Epithelial cell of proximal tubule (primary cell): ENCODE measurements at regions not wholly inside any gene's neighbourhood (a gene's known extent, or its start where the extent isn't known, plus 50 kb on each side); places are given as distances from the start of the nearest gene placed in this dataset.

ENCODE experiments used
- DNase-seq: peaks from one replicate; pipeline ENCODE4 v3.0.0-alpha.2; 2011; ENCODE audit warnings: low read depth
- H3K4me3 ChIP-seq: 2 replicates; pipeline ENCODE4 v1.5.1; 2011; ENCODE audit warnings: low read depth, mild to moderate bottlenecking, low read length
- CTCF ChIP-seq: conservative IDR thresholded peaks from 2 replicates; pipeline ENCODE4 v1.5.1; 2012; ENCODE audit warnings: low read depth, mild to moderate bottlenecking, low read length

DNA sequence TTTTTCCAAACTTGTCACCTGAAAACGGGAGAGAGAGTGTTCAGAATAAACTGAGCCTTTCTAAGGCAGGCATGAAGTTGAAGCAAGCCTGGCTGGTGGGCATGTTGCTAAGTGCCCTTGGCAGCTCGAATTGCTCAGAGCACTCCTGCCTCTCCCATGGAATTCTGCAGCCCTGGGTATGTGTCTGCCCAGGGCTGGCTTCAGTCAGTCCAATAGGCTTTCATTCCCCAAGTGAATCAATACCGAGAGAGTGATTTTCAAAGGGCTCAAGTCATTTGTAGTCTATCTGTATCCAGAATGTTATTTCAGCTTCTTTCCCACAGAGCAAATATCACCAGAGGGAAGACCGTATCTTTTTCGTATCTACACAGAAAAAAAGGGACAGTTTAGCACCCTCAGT is 415.5 kb upstream of the COBL start:
- TF ChIP-seq CTCF = no peak
- no peak for DNase-seq
- no peak overlapping the region for H3K4me3 ChIP-seq

DNA sequence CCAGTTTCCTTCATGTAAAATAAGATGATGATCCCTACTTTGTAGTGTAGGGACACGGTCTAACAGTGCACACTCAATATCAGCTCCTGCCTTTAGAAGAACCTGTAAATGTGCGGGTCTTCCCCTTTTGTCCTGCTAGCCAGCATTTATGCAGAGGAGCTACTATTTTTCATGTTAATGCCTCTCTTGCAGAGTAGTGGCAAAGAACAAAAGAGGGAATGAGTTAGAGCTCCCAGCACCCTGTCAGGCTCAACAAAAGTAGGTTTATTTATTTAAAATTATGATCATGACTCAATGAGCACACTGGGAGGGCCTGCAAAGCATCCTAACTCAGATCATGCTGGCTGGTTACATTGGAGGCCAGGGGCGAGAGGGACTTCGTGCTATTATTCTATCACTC is 414.5 kb upstream of the COBL start:
- H3K4me3 ChIP-seq = no peak overlapping the region
- no peak for TF ChIP-seq CTCF
- no peak for DNase-seq

DNA sequence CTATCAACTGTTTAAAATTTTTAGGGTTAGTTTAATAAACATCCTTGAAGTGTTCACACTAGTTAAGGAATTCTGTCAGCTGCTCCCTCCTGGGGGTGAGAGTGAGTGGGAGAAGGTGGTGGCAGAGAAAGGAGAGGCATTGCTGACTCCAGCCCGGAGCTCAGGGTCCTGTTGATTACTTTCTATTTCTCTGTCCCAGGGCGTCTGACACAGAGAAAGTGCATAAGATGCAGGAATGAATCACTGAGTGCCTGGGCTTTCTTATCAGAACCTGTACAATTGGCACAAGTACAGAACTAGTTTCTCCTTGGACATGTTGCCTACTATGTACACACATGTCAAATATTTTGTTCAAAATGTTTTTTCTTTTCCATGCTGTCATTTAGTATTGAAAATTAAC is 410.8 kb upstream of the COBL start:
- no peak overlapping the region for H3K4me3 ChIP-seq
- no peak for DNase-seq
- no peak for TF ChIP-seq CTCF

- H3K4me3 ChIP-seq = no peak overlapping the region
- DNase-seq = no peak
These were observed 390.2 kb upstream of the COBL start for GRCh38 chr7:51706851-51707250.

GRCh38 chr7:51705701-51706100 is 389.1 kb upstream of the COBL start:
- H3K4me3 ChIP-seq = no peak overlapping the region
- DNase-seq = no peak
- no peak for TF ChIP-seq CTCF

More at GRCh38 chr7:51706851-51707250, 390.2 kb upstream of the COBL start:
- TF ChIP-seq CTCF = no peak

GRCh38 chr7:51702673-51703072 is 386.1 kb upstream of the COBL start:
- H3K4me3 ChIP-seq = no peak overlapping the region
- no peak for TF ChIP-seq CTCF
- no peak for DNase-seq

DNA sequence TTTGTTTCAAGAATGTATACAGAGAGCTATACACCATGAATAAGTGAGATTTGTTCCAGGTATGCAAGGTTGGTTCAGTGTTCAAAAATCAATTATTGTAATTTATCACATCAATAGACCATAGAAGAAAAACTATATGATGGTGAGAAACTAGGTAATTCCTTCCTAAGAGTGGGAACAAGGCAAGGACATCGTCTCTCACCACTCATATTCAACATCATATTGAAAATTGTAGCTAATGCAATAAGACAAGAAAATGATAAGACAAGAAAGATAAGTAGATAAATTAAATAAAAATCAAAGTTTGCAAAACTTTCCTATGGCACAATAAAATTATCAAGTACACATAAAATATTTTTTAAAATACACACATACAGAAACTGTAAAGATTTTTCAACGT is 385.3 kb upstream of the COBL start:
- no peak overlapping the region for H3K4me3 ChIP-seq
- no peak for DNase-seq
- no peak for TF ChIP-seq CTCF
